SK-N-SH (cell line): ENCODE measurements at regions not wholly inside any gene's neighbourhood (a gene's known extent, or its start where the extent isn't known, plus 50 kb on each side); places are given as distances from the start of the nearest gene placed in this dataset.

ENCODE experiments used
- CTCF ChIA-PET: fragments of 300-600, 350-600 bp; formaldehyde crosslinking; extraction: SDS; loops from one replicate; lab custom pipeline; 2021; lab: Yijun Ruan, JAX
- POLR2A ChIA-PET: fragments of 350-600 bp; sonication (Branson Sonifier 250); formaldehyde crosslinking; extraction: SDS; loops from one replicate; lab custom pipeline; 2020; ENCODE audit warnings: antibody characterized with exemption, inconsistent platforms; lab: Yijun Ruan, JAX
- DNase-seq: peaks from one replicate; pipeline ENCODE4 v3.0.0; 2012
- H2AFZ ChIP-seq: fragments of 200-600 bp; sonication (generic); 2 replicates; pipeline ENCODE4 v1.8.1; 2016; ENCODE audit warnings: antibody characterized with exemption, mild to moderate bottlenecking, low read depth
- H3F3A ChIP-seq: fragments of 200-600 bp; sonication (generic); replicated peaks from 2 replicates; pipeline ENCODE3; 2016; ENCODE audit warnings: antibody characterized with exemption, mild to moderate bottlenecking; ENCODE audit not compliant: insufficient read depth
- H3K27ac ChIP-seq, 2 experiments: fragments of 200-500 bp in 1 of 2; fragments of 200-600 bp in 1 of 2; sonication (Bioruptor generic) in 1 of 2; sonication (generic), shearing (Covaris generic) in 1 of 2; 2 replicates each; pipeline versions ENCODE4 v1.5.1 to v1.6.1; 2014 to 2016; ENCODE audit warnings: low read depth in 2 of 2, inconsistent platforms in 1 of 2, low read length in 1 of 2, mild to moderate bottlenecking in 1 of 2, mixed read lengths in 1 of 2
- H3K27me3 ChIP-seq: fragments of 200-600 bp; sonication (generic), shearing (Covaris generic); 2 replicates; pipeline ENCODE4 v1.6.1; 2016; ENCODE audit warnings: mixed run types; ENCODE audit not compliant: insufficient read depth
- H3K36me3 ChIP-seq, 2 experiments: fragments of 200-500 bp in 1 of 2; fragments of 200-600 bp in 1 of 2; sonication (Bioruptor generic) in 1 of 2; sonication (generic) in 1 of 2; replicated peaks in 1 of 2; 2 replicates each; pipeline versions ENCODE3 to v1.5.1; 2014 to 2016; ENCODE audit warnings: low read length in 1 of 2, mild to moderate bottlenecking in 1 of 2; ENCODE audit not compliant: insufficient read depth in 2 of 2, control insufficient read depth in 1 of 2
- H3K4me1 ChIP-seq, 2 experiments: fragments of 200-500 bp in 1 of 2; fragments of 200-600 bp in 1 of 2; sonication (Bioruptor generic) in 1 of 2; sonication (generic), shearing (Covaris generic) in 1 of 2; 2 replicates each; pipeline versions ENCODE4 v1.5.1 to v1.6.1; 2014 to 2016; ENCODE audit warnings: low read depth in 1 of 2, low read length in 1 of 2, mixed run types in 1 of 2; ENCODE audit not compliant: insufficient read depth in 2 of 2, control insufficient read depth in 1 of 2
- H3K4me2 ChIP-seq: fragments of 200-600 bp; sonication (generic), shearing (Covaris generic); 2 replicates; pipeline ENCODE4 v1.6.1; 2017; ENCODE audit warnings: mixed run types
- H3K4me3 ChIP-seq, 2 experiments: fragments of 200-500 bp in 1 of 2; fragments of 200-600 bp in 1 of 2; sonication (Bioruptor generic) in 1 of 2; sonication (generic), shearing (Covaris generic) in 1 of 2; 2 replicates each; pipeline versions ENCODE4 v1.5.1 to v1.8.1; 2014 to 2016; ENCODE audit warnings: low read depth in 2 of 2, inconsistent platforms in 1 of 2, low read length in 1 of 2, mild to moderate bottlenecking in 1 of 2, mixed read lengths in 1 of 2, moderate library complexity in 1 of 2
- H3K79me2 ChIP-seq: fragments of 200-600 bp; sonication (generic); 2 replicates; pipeline ENCODE4 v1.8.1; 2017; ENCODE audit warnings: mild to moderate bottlenecking; ENCODE audit not compliant: insufficient read depth
- H3K9ac ChIP-seq: fragments of 200-600 bp; sonication (generic); 2 replicates; pipeline ENCODE4 v1.6.1; 2017; ENCODE audit warnings: mixed run types
- H3K9me2 ChIP-seq: fragments of 200-600 bp; sonication (generic); 2 replicates; pipeline ENCODE4 v1.6.1; 2017; ENCODE audit warnings: mixed run types
- H3K9me3 ChIP-seq: fragments of 200-600 bp; sonication (generic); 2 replicates; pipeline ENCODE4 v1.6.1; 2017; ENCODE audit warnings: mixed run types, mild to moderate bottlenecking, moderate library complexity
- H4K20me1 ChIP-seq: fragments of 200-600 bp; sonication (generic); 2 replicates; pipeline ENCODE4 v1.6.1; 2017; ENCODE audit warnings: mild to moderate bottlenecking, mixed run types; ENCODE audit not compliant: insufficient read depth
- CHD2 ChIP-seq: fragments of 150-350 bp; IDR thresholded peaks from 2 replicates; pipeline ENCODE4 v1.6.1; 2018; ENCODE audit warnings: low read length; ENCODE audit not compliant: partially characterized antibody
- CTCF ChIP-seq: fragments of 200-600 bp; sonication (generic); IDR thresholded peaks from 2 replicates; pipeline ENCODE4 v1.6.1; 2017; ENCODE audit warnings: antibody characterized with exemption, mild to moderate bottlenecking, moderate library complexity
- FOXM1 ChIP-seq: IDR thresholded peaks from 2 replicates; pipeline ENCODE4 v1.4.0; 2012; ENCODE audit warnings: low read depth, mild to moderate bottlenecking
- GABPA ChIP-seq: IDR thresholded peaks from 2 replicates; pipeline ENCODE4 v1.4.0; 2012; ENCODE audit warnings: low read depth, mild to moderate bottlenecking
- GATA2 ChIP-seq: sonication (generic); formaldehyde crosslinking; IDR thresholded peaks from 2 replicates; pipeline ENCODE4 v1.5.0; 2020; ENCODE audit warnings: mild to moderate bottlenecking, missing genetic modification reagents
- NFIC ChIP-seq: IDR thresholded peaks from 2 replicates; pipeline ENCODE4 v1.4.0; 2012; ENCODE audit warnings: borderline replicate concordance
- NRF1 ChIP-seq: IDR thresholded peaks from 2 replicates; pipeline ENCODE4 v1.6.1; 2012; ENCODE audit warnings: low read depth, mild to moderate bottlenecking, low read length
- RFX5 ChIP-seq: IDR thresholded peaks from 2 replicates; pipeline ENCODE4 v1.6.1; 2012; ENCODE audit warnings: mild to moderate bottlenecking, improper control_type of control experiment, low read length
- SMC3 ChIP-seq: IDR thresholded peaks from 2 replicates; pipeline ENCODE4 v1.6.1; 2012; ENCODE audit warnings: low read depth, low read length, improper control_type of control experiment
- TEAD4 ChIP-seq: IDR thresholded peaks from 2 replicates; pipeline ENCODE4 v1.4.0; 2012; ENCODE audit warnings: mild to moderate bottlenecking, borderline replicate concordance; ENCODE audit not compliant: insufficient read depth
- WGBS: methylation state at CpG from one replicate; pipeline ENCODE4 v1.1.6; 2017; ENCODE audit warnings: low lambda C conversion rate; 5-methylcytosine and 5-hydroxymethylcytosine counted together
- TF ChIP-seq, protein P1 (sequence below): fragments of 150-350 bp; IDR thresholded peaks from 2 replicates; pipeline ENCODE4 v1.6.1; 2017; ENCODE audit warnings: antibody characterized with exemption, low read length, low read depth, borderline replicate concordance
- TF ChIP-seq, protein P2 (sequence below): IDR thresholded peaks from 2 replicates; pipeline ENCODE4 v1.4.0; 2012; ENCODE audit warnings: low read depth, borderline replicate concordance
- TF ChIP-seq, protein P3 (sequence below): IDR thresholded peaks from 2 replicates; pipeline ENCODE4 v1.4.0; 2012; ENCODE audit warnings: low read depth, borderline replicate concordance

DNA sequence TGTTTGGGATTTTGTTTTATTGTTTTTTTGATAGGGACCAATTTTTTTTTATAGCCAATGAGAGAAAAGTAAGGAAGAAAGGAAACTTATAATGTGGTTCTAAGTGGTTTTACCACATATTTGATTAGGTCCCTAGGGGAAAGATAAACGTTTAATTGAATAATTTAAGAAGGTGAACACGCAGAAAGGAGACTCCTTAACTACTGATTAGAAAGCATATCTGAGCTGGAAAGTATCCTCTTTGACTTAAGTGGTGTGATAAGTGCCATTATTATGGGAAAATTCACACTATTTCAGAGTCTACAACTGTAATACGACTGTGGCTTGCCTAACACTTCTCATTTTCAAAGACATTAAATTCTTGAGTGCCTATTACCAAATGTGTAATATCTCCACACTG is 106.5 kb upstream of the GRAMD1B start:
- no peaks in the 10 kb centered on the region for H3F3A ChIP-seq
- POLR2A ChIA-PET = no interaction called here
- H3K9ac ChIP-seq = no peak overlapping the region
- H3K4me2 ChIP-seq = no peak overlapping the region
- DNase-seq = no peak
- no peaks in the 10 kb centered on the region for H3K9me2 ChIP-seq
- H4K20me1 ChIP-seq = no peaks in the 10 kb centered on the region
- no peaks in the 10 kb centered on the region for H3K79me2 ChIP-seq
- H3K4me3 ChIP-seq = no peak overlapping the region
- CTCF ChIA-PET = interaction anchor here (1.6 kb wide), 1 partner anchor 220 kb away, joined by 4 read pairs; no protein-coding TSS in a partner anchor
- H2AFZ ChIP-seq = no peak overlapping the region
- H3K36me3 ChIP-seq = no peaks in the 10 kb centered on the region
- no peaks in the 10 kb centered on the region for H3K9me3 ChIP-seq
- WGBS = 33% methylated on average over 3 of the region's 3 CpGs
- H3K4me1 ChIP-seq = no peaks in the 10 kb centered on the region; a peak in 1 of 4 replicates
- TF ChIP-seq CHD2 (no peak), RFX5 (no peak), NFIC (no peak), NRF1 (no peak), FOXM1 (no peak), TEAD4 (no peak), GATA2 (no peak), GABPA (no peak), SMC3 (no peak), CTCF (no peak)
- TF ChIP-seq, protein P1, sequence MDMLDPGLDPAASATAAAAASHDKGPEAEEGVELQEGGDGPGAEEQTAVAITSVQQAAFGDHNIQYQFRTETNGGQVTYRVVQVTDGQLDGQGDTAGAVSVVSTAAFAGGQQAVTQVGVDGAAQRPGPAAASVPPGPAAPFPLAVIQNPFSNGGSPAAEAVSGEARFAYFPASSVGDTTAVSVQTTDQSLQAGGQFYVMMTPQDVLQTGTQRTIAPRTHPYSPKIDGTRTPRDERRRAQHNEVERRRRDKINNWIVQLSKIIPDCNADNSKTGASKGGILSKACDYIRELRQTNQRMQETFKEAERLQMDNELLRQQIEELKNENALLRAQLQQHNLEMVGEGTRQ = no peak
- TF ChIP-seq, protein P2, sequence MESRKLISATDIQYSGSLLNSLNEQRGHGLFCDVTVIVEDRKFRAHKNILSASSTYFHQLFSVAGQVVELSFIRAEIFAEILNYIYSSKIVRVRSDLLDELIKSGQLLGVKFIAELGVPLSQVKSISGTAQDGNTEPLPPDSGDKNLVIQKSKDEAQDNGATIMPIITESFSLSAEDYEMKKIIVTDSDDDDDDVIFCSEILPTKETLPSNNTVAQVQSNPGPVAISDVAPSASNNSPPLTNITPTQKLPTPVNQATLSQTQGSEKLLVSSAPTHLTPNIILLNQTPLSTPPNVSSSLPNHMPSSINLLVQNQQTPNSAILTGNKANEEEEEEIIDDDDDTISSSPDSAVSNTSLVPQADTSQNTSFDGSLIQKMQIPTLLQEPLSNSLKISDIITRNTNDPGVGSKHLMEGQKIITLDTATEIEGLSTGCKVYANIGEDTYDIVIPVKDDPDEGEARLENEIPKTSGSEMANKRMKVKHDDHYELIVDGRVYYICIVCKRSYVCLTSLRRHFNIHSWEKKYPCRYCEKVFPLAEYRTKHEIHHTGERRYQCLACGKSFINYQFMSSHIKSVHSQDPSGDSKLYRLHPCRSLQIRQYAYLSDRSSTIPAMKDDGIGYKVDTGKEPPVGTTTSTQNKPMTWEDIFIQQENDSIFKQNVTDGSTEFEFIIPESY = no peak
- TF ChIP-seq, all 33 proteins: peak for 0
- Histone ChIP-seq H3K27ac (no peak overlapping the region), H3K27me3 (no peaks in the 10 kb centered on the region; the same call in 1 of the 2 replicates)

- no peak overlapping the region for H3K27ac ChIP-seq
- H3K4me2 ChIP-seq = no peak overlapping the region
- no peak overlapping the region for H3K4me3 ChIP-seq
- ChIA-PET CTCF (no interaction called here), POLR2A (no interaction called here)
- H3F3A ChIP-seq = no peaks in the 10 kb centered on the region
- no peaks in the 10 kb centered on the region; the same call in 1 of the 2 replicates for H3K27me3 ChIP-seq
- no peak for DNase-seq
- WGBS = 60% methylated on average over 3 of the region's 3 CpGs
- no peaks in the 10 kb centered on the region for H3K9me3 ChIP-seq
- no peaks in the 10 kb centered on the region for H3K9me2 ChIP-seq
- no peaks in the 10 kb centered on the region for H3K36me3 ChIP-seq
- H2AFZ ChIP-seq = no peak overlapping the region
- peaks cover 0 to 2% of the 10 kb centered on the region in 2 experiments; a peak in 2 of 4 replicates for H3K4me1 ChIP-seq
- no peak overlapping the region for H3K9ac ChIP-seq
- TF ChIP-seq, protein P3, sequence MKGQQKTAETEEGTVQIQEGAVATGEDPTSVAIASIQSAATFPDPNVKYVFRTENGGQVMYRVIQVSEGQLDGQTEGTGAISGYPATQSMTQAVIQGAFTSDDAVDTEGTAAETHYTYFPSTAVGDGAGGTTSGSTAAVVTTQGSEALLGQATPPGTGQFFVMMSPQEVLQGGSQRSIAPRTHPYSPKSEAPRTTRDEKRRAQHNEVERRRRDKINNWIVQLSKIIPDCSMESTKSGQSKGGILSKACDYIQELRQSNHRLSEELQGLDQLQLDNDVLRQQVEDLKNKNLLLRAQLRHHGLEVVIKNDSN = no peak
- no peaks in the 10 kb centered on the region for H4K20me1 ChIP-seq
- H3K79me2 ChIP-seq = no peaks in the 10 kb centered on the region
Measured at GRCh38 chr11:123321636-123322035, 108.4 kb upstream of the GRAMD1B start.
